ENCODE measurements at regions not wholly inside any gene's neighbourhood (a gene's known extent, or its start where the extent isn't known, plus 50 kb on each side); places are given as distances from the start of the nearest gene placed in this dataset.

GRCh38 chrX:122055979-122056715 lies 1008.7 kb downstream of the GLUD2 start:
- TF ChIP-seq POLR2A (IDR thresholded peaks at IDR 0.05) (no peak), POLR2AphosphoS5 (IDR thresholded peaks at IDR 0.05) (no peak), CTCF (IDR thresholded peaks at IDR 0.05) (no peak)

Data from prostate gland (tissue), 2 donors.